ENCODE measurements at regions not wholly inside any gene's neighbourhood (a gene's known extent, or its start where the extent isn't known, plus 50 kb on each side); places are given as distances from the start of the nearest gene placed in this dataset.

DNA sequence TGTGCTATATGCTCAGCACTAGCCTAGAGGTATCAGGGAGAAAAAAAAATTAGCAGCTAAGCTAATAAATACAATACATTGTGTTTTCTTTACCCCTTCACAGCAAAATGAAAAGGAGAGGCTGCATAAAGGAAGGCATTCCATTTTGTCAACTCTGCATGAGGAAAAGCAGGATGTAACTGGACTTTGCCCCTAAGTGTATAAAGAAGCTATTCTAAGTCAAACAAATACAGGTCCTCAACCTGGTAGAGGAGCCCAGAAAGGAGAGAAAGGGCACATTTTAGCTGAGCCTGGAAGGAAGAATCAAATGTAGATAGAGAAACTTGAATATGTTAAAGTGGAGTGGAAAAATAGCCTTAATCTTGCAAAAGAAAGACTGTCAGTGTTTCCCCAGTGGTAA is 89.0 kb upstream of the SPRED1 start:
- Histone ChIP-seq H3K9me3 (no peaks in the 10 kb centered on the region), H3K4me3 (no peak overlapping the region), H3K27ac (no peak overlapping the region), H3K36me3 (no peaks in the 10 kb centered on the region), H3K4me1 (ENCODE audit: insufficient read depth) (no peaks in the 10 kb centered on the region), H3K27me3 (no peaks in the 10 kb centered on the region)
- DNase-seq, result no peak
- TF ChIP-seq, protein P1, sequence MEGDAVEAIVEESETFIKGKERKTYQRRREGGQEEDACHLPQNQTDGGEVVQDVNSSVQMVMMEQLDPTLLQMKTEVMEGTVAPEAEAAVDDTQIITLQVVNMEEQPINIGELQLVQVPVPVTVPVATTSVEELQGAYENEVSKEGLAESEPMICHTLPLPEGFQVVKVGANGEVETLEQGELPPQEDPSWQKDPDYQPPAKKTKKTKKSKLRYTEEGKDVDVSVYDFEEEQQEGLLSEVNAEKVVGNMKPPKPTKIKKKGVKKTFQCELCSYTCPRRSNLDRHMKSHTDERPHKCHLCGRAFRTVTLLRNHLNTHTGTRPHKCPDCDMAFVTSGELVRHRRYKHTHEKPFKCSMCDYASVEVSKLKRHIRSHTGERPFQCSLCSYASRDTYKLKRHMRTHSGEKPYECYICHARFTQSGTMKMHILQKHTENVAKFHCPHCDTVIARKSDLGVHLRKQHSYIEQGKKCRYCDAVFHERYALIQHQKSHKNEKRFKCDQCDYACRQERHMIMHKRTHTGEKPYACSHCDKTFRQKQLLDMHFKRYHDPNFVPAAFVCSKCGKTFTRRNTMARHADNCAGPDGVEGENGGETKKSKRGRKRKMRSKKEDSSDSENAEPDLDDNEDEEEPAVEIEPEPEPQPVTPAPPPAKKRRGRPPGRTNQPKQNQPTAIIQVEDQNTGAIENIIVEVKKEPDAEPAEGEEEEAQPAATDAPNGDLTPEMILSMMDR (IDR thresholded peaks at IDR 0.05), result no peak
- TF ChIP-seq POLR2A (IDR thresholded peaks at IDR 0.05), result no peak
- TF ChIP-seq EP300 (IDR thresholded peaks at IDR 0.05), result no peak
- intact Hi-C loops (cut with DNase I), result no loop called here

DNA sequence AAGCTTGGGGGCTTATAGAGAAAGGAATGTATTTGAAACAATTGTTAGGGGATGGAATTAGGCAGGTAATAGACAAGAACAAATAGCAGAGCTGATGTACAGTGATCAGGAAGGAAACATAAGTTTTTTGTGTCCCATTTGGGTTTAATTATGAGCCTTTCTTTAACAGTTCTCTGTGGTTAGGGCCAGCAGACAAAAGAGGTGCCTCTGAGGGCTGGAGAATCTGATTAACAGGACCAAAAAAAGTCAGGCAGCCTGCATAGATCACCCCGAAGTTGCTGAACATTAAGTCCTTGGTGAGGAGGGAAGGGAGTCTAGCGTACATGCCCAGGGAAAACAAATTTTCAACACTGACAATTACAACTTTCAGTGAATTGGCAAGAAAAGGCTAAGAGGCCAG is 88.6 kb upstream of the SPRED1 start:
- no peak for TF ChIP-seq POLR2A (IDR thresholded peaks at IDR 0.05)
- no peak for TF ChIP-seq EP300 (IDR thresholded peaks at IDR 0.05)
- TF ChIP-seq, protein P1 (IDR thresholded peaks at IDR 0.05), result no peak
- no peak overlapping the region for H3K4me3 ChIP-seq
- H3K27ac ChIP-seq, result no peak overlapping the region
- DNase-seq, result no peak
- WGBS, 3 donors, result 58 to 69% (median 67%) methylated on average over 2 of the region's 2 CpGs
- H3K27me3 ChIP-seq, result no peaks in the 10 kb centered on the region
- H3K36me3 ChIP-seq, result no peaks in the 10 kb centered on the region
- no peaks in the 10 kb centered on the region for H3K9me3 ChIP-seq
- intact Hi-C loops (cut with DNase I), result no loop called here
- no peaks in the 10 kb centered on the region for H3K4me1 ChIP-seq (ENCODE audit: insufficient read depth)

DNA sequence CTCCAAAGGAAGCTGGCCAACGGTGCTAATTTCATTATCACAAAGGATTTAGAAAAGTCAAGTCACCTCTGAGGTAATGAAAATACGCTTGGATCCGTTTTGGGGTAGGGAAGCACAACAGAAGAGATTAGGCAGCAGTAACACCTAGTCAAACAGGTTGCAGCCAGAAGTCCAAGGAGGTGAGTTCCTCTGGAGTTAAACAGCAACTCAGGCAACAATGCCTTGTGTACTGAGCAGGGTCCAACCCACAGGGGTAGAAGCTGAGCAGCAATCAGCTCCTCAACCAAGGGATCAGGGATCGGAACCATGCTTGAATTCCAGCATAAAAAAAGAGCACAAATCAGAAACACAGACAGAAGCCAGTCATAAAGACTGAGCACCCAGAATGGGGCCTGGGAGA is 88.1 kb upstream of the SPRED1 start:
- H3K9me3 ChIP-seq, result no peaks in the 10 kb centered on the region
- WGBS, 3 donors, result 73 to 78% (median 77%) methylated on average over 4 of the region's 4 CpGs
- no peaks in the 10 kb centered on the region for H3K4me1 ChIP-seq (ENCODE audit: insufficient read depth)
- H3K27ac ChIP-seq, result no peak overlapping the region
- no peaks in the 10 kb centered on the region for H3K36me3 ChIP-seq
- no peaks in the 10 kb centered on the region for H3K27me3 ChIP-seq
- H3K4me3 ChIP-seq, result no peak overlapping the region
- TF ChIP-seq EP300 (IDR thresholded peaks at IDR 0.05) (no peak), POLR2A (IDR thresholded peaks at IDR 0.05) (no peak)
- TF ChIP-seq, protein P1 (IDR thresholded peaks at IDR 0.05), result no peak
- DNase-seq, result no peak
- intact Hi-C loops (cut with DNase I), result no loop called here

DNA sequence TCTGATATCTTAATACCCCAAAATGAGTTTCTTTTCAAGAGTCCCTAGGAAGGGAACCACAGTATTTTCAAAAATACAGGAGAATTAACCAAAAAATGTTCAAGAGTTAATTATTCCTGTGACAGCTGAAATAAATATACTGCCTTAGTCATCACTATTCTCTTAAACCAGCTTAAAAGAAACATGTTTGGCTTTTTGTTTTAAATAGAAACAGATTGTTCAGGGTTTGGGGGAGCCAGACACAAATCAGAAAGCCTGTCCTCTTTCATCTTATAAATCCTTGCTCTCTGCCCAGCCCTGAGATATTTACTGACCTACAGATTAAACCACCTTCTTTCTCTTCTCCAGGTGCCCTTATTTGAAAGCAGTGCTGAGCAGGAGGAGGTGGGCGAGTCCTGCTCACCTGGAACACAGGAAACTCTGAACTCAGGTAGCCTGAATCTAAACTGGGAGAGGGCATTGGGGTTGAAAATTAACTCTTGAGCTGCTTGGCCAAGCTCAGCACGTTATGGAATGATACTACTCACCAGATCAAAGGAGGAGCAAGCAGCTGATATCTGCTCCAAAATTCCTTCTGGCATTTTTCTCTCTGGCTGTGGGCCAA is 84.1 kb upstream of the SPRED1 start:
- Histone ChIP-seq H3K4me3 (no peak overlapping the region), H3K27me3 (no peaks in the 10 kb centered on the region), H3K36me3 (no peaks in the 10 kb centered on the region), H3K27ac (no peak overlapping the region), H3K9me3 (no peaks in the 10 kb centered on the region), H3K4me1 (ENCODE audit: insufficient read depth) (no peaks in the 10 kb centered on the region)
- intact Hi-C loops (cut with DNase I), result no loop called here
- TF ChIP-seq POLR2A (IDR thresholded peaks at IDR 0.05) (no peak), EP300 (IDR thresholded peaks at IDR 0.05) (no peak)
- TF ChIP-seq, protein P1 (IDR thresholded peaks at IDR 0.05), result no peak
- no peak for DNase-seq
- WGBS, 3 donors, result 47 to 52% (median 49%) methylated on average over 2 of the region's 2 CpGs

All from ovary (tissue), 7 donors.